ENCODE measurements at regions not wholly inside any gene's neighbourhood (a gene's known extent, or its start where the extent isn't known, plus 50 kb on each side); places are given as distances from the start of the nearest gene placed in this dataset.
"Not testable (repeated sequence)": the region's sequence is repeated elsewhere in the genome, so short reads cannot be mapped to it uniquely, and the experiment has no call there.

- H3K4me1 ChIP-seq (ENCODE audit: control insufficient read depth, insufficient read depth, low read length) = peaks cover 26% of the 10 kb centered on the region
- H3K9me3 ChIP-seq (ENCODE audit: control insufficient read depth in 2 of 2, low read length in 2 of 2) = peaks cover 0 to 4% of the 10 kb centered on the region in 2 donors
- H3K4me3 ChIP-seq (ENCODE audit: low read length in 2 of 2) = no peak overlapping the region
- H3K27me3 ChIP-seq (ENCODE audit: control insufficient read depth in 1 of 2, insufficient read depth in 2 of 2, low read length in 2 of 2) = no peaks in the 10 kb centered on the region
- no peaks in the 10 kb centered on the region for H3K36me3 ChIP-seq (ENCODE audit: control insufficient read depth in 2 of 2, insufficient read depth in 2 of 2, low read length in 2 of 2)
- H3K27ac ChIP-seq (ENCODE audit: low read length) = peak overlapping the region; percentile 24
- H3K9ac ChIP-seq (ENCODE audit: low read length in 2 of 2) = no peak overlapping the region
Observed at GRCh38 chr6:168822376-168822775, 381.4 kb downstream of the SMOC2 start.

GRCh38 chr6:168819546-168819945 lies 378.6 kb downstream of the SMOC2 start:
- Histone ChIP-seq H3K9ac (ENCODE audit: low read length in 2 of 2) (no peak overlapping the region), H3K27ac (ENCODE audit: low read length) (no peak overlapping the region)

GRCh38 chr6:168817558-168818159 lies 376.7 kb downstream of the SMOC2 start:
- Histone ChIP-seq H3K36me3 (ENCODE audit: control insufficient read depth in 2 of 2, insufficient read depth in 2 of 2, low read length in 2 of 2) (no peaks in the 10 kb centered on the region), H3K4me1 (ENCODE audit: control insufficient read depth, insufficient read depth, low read length) (peaks cover 5% of the 10 kb centered on the region), H3K4me3 (ENCODE audit: low read length in 2 of 2) (no peak overlapping the region), H3K9me3 (ENCODE audit: control insufficient read depth in 2 of 2, low read length in 2 of 2) (peaks cover 3 to 9% of the 10 kb centered on the region in 2 donors), H3K27ac (ENCODE audit: low read length) (no peak overlapping the region), H3K27me3 (ENCODE audit: control insufficient read depth in 1 of 2, insufficient read depth in 2 of 2, low read length in 2 of 2) (no peaks in the 10 kb centered on the region), H3K9ac (ENCODE audit: low read length in 2 of 2) (no peak overlapping the region)

More at GRCh38 chr6:168819546-168819945, 378.6 kb downstream of the SMOC2 start:
- Histone ChIP-seq H3K9me3 (ENCODE audit: control insufficient read depth in 2 of 2, low read length in 2 of 2) (peaks cover 3 to 9% of the 10 kb centered on the region in 2 donors), H3K4me1 (ENCODE audit: control insufficient read depth, insufficient read depth, low read length) (peaks cover 15% of the 10 kb centered on the region), H3K4me3 (ENCODE audit: low read length in 2 of 2) (no peak overlapping the region), H3K27me3 (ENCODE audit: control insufficient read depth in 1 of 2, insufficient read depth in 2 of 2, low read length in 2 of 2) (no peaks in the 10 kb centered on the region), H3K36me3 (ENCODE audit: control insufficient read depth in 2 of 2, insufficient read depth in 2 of 2, low read length in 2 of 2) (no peaks in the 10 kb centered on the region)

GRCh38 chr6:168815229-168815628 lies 374.2 kb downstream of the SMOC2 start:
- no peaks in the 10 kb centered on the region for H3K27me3 ChIP-seq (ENCODE audit: control insufficient read depth in 1 of 2, insufficient read depth in 2 of 2, low read length in 2 of 2)
- H3K36me3 ChIP-seq (ENCODE audit: control insufficient read depth in 2 of 2, insufficient read depth in 2 of 2, low read length in 2 of 2) = no peaks in the 10 kb centered on the region
- H3K9ac ChIP-seq (ENCODE audit: low read length in 2 of 2) = no peak overlapping the region
- no peak overlapping the region for H3K4me3 ChIP-seq (ENCODE audit: low read length in 2 of 2)
- H3K9me3 ChIP-seq (ENCODE audit: control insufficient read depth in 2 of 2, low read length in 2 of 2) = peaks cover 3 to 9% of the 10 kb centered on the region in 2 donors
- no peaks in the 10 kb centered on the region for H3K4me1 ChIP-seq (ENCODE audit: control insufficient read depth, insufficient read depth, low read length)
- H3K27ac ChIP-seq (ENCODE audit: low read length) = no peak overlapping the region

GRCh38 chr6:168808232-168808631 lies 367.2 kb downstream of the SMOC2 start:
- peaks cover 3% of the 10 kb centered on the region for H3K4me1 ChIP-seq (ENCODE audit: control insufficient read depth, insufficient read depth, low read length)
- H3K9ac ChIP-seq (ENCODE audit: low read length in 2 of 2) = no peak overlapping the region
- no peak overlapping the region for H3K4me3 ChIP-seq (ENCODE audit: low read length in 2 of 2)
- no peak overlapping the region for H3K27ac ChIP-seq (ENCODE audit: low read length)
- no peaks in the 10 kb centered on the region for H3K36me3 ChIP-seq (ENCODE audit: control insufficient read depth in 2 of 2, insufficient read depth in 2 of 2, low read length in 2 of 2)
- H3K9me3 ChIP-seq (ENCODE audit: control insufficient read depth in 2 of 2, low read length in 2 of 2) = no peaks in the 10 kb centered on the region
- no peaks in the 10 kb centered on the region for H3K27me3 ChIP-seq (ENCODE audit: control insufficient read depth in 1 of 2, insufficient read depth in 2 of 2, low read length in 2 of 2)

GRCh38 chr6:168804331-168804730 lies 363.3 kb downstream of the SMOC2 start:
- Histone ChIP-seq H3K9me3 (ENCODE audit: control insufficient read depth in 2 of 2, low read length in 2 of 2) (no peaks in the 10 kb centered on the region), H3K27ac (ENCODE audit: low read length) (no peak overlapping the region), H3K4me3 (ENCODE audit: low read length in 2 of 2) (no peak overlapping the region), H3K4me1 (ENCODE audit: control insufficient read depth, insufficient read depth, low read length) (peaks cover 3% of the 10 kb centered on the region), H3K9ac (ENCODE audit: low read length in 2 of 2) (no peak overlapping the region), H3K36me3 (ENCODE audit: control insufficient read depth in 2 of 2, insufficient read depth in 2 of 2, low read length in 2 of 2) (no peaks in the 10 kb centered on the region), H3K27me3 (ENCODE audit: control insufficient read depth in 1 of 2, insufficient read depth in 2 of 2, low read length in 2 of 2) (no peaks in the 10 kb centered on the region)

- Histone ChIP-seq H3K4me3 (ENCODE audit: low read length in 2 of 2) (no peak overlapping the region), H3K27ac (ENCODE audit: low read length) (no peak overlapping the region), H3K4me1 (ENCODE audit: control insufficient read depth, insufficient read depth, low read length) (peaks cover 3% of the 10 kb centered on the region), H3K9me3 (ENCODE audit: control insufficient read depth in 2 of 2, low read length in 2 of 2) (no peaks in the 10 kb centered on the region), H3K27me3 (ENCODE audit: control insufficient read depth in 1 of 2, insufficient read depth in 2 of 2, low read length in 2 of 2) (no peaks in the 10 kb centered on the region), H3K9ac (ENCODE audit: low read length in 2 of 2) (no peak overlapping the region), H3K36me3 (ENCODE audit: control insufficient read depth in 2 of 2, insufficient read depth in 2 of 2, low read length in 2 of 2) (no peaks in the 10 kb centered on the region)
Observed at GRCh38 chr6:168803874-168804273, 362.9 kb downstream of the SMOC2 start.

- Histone ChIP-seq H3K27ac (ENCODE audit: low read length) (no peak overlapping the region), H3K9ac (ENCODE audit: low read length in 2 of 2) (no peak overlapping the region), H3K36me3 (ENCODE audit: control insufficient read depth in 2 of 2, insufficient read depth in 2 of 2, low read length in 2 of 2) (no peaks in the 10 kb centered on the region), H3K27me3 (ENCODE audit: control insufficient read depth in 1 of 2, insufficient read depth in 2 of 2, low read length in 2 of 2) (no peaks in the 10 kb centered on the region), H3K4me1 (ENCODE audit: control insufficient read depth, insufficient read depth, low read length) (no peaks in the 10 kb centered on the region), H3K9me3 (ENCODE audit: control insufficient read depth in 2 of 2, low read length in 2 of 2) (peaks cover 0 to 3% of the 10 kb centered on the region in 2 donors), H3K4me3 (ENCODE audit: low read length in 2 of 2) (no peak overlapping the region)
Observed at GRCh38 chr6:168799067-168799466, 358.1 kb downstream of the SMOC2 start.

GRCh38 chr6:168796106-168796505 lies 355.1 kb downstream of the SMOC2 start:
- no peaks in the 10 kb centered on the region for H3K27me3 ChIP-seq (ENCODE audit: control insufficient read depth in 1 of 2, insufficient read depth in 2 of 2, low read length in 2 of 2)
- no peaks in the 10 kb centered on the region for H3K36me3 ChIP-seq (ENCODE audit: control insufficient read depth in 2 of 2, insufficient read depth in 2 of 2, low read length in 2 of 2)
- peaks cover 0 to 3% of the 10 kb centered on the region in 2 donors for H3K9me3 ChIP-seq (ENCODE audit: control insufficient read depth in 2 of 2, low read length in 2 of 2)
- no peak overlapping the region for H3K4me3 ChIP-seq (ENCODE audit: low read length in 2 of 2)
- no peak overlapping the region for H3K9ac ChIP-seq (ENCODE audit: low read length in 2 of 2)
- no peaks in the 10 kb centered on the region for H3K4me1 ChIP-seq (ENCODE audit: control insufficient read depth, insufficient read depth, low read length)
- no peak overlapping the region for H3K27ac ChIP-seq (ENCODE audit: low read length)

- H3K4me1 ChIP-seq (ENCODE audit: control insufficient read depth, insufficient read depth, low read length); H3K27me3 ChIP-seq (ENCODE audit: control insufficient read depth in 1 of 2, insufficient read depth in 2 of 2, low read length in 2 of 2); H3K27ac ChIP-seq (ENCODE audit: low read length); H3K9me3 ChIP-seq (ENCODE audit: control insufficient read depth in 2 of 2, low read length in 2 of 2); H3K9ac ChIP-seq (ENCODE audit: low read length in 2 of 2); H3K4me3 ChIP-seq (ENCODE audit: low read length in 2 of 2); H3K36me3 ChIP-seq (ENCODE audit: control insufficient read depth in 2 of 2, insufficient read depth in 2 of 2, low read length in 2 of 2): not testable (repeated sequence)
Observed at GRCh38 chr6:168795611-168796010, 354.6 kb downstream of the SMOC2 start.

- H3K27me3 ChIP-seq (ENCODE audit: control insufficient read depth in 1 of 2, insufficient read depth in 2 of 2, low read length in 2 of 2) = no peaks in the 10 kb centered on the region
- H3K4me1 ChIP-seq (ENCODE audit: control insufficient read depth, insufficient read depth, low read length) = no peaks in the 10 kb centered on the region
- H3K9me3 ChIP-seq (ENCODE audit: control insufficient read depth in 2 of 2, low read length in 2 of 2) = peaks cover 0 to 3% of the 10 kb centered on the region in 2 donors
- no peak overlapping the region for H3K4me3 ChIP-seq (ENCODE audit: low read length in 2 of 2)
- no peak overlapping the region for H3K9ac ChIP-seq (ENCODE audit: low read length in 2 of 2)
- H3K27ac ChIP-seq (ENCODE audit: low read length) = no peak overlapping the region
- H3K36me3 ChIP-seq (ENCODE audit: control insufficient read depth in 2 of 2, insufficient read depth in 2 of 2, low read length in 2 of 2) = no peaks in the 10 kb centered on the region
Observed at GRCh38 chr6:168794491-168794890, 353.5 kb downstream of the SMOC2 start.
